Femur (tissue), 1 donor: ENCODE measurements at regions not wholly inside any gene's neighbourhood (a gene's known extent, or its start where the extent isn't known, plus 50 kb on each side); places are given as distances from the start of the nearest gene placed in this dataset.
"Not testable (repeated sequence)": the region's sequence is repeated elsewhere in the genome, so short reads cannot be mapped to it uniquely, and the experiment has no call there.

ENCODE experiments used
- DNase-seq: peaks from one replicate; pipeline ENCODE4 v3.0.0-alpha.2; 2017

- no peak for DNase-seq
These were observed 215.6 kb downstream of the PDCD6IP start for GRCh38 chr3:34013818-34014570.

DNA sequence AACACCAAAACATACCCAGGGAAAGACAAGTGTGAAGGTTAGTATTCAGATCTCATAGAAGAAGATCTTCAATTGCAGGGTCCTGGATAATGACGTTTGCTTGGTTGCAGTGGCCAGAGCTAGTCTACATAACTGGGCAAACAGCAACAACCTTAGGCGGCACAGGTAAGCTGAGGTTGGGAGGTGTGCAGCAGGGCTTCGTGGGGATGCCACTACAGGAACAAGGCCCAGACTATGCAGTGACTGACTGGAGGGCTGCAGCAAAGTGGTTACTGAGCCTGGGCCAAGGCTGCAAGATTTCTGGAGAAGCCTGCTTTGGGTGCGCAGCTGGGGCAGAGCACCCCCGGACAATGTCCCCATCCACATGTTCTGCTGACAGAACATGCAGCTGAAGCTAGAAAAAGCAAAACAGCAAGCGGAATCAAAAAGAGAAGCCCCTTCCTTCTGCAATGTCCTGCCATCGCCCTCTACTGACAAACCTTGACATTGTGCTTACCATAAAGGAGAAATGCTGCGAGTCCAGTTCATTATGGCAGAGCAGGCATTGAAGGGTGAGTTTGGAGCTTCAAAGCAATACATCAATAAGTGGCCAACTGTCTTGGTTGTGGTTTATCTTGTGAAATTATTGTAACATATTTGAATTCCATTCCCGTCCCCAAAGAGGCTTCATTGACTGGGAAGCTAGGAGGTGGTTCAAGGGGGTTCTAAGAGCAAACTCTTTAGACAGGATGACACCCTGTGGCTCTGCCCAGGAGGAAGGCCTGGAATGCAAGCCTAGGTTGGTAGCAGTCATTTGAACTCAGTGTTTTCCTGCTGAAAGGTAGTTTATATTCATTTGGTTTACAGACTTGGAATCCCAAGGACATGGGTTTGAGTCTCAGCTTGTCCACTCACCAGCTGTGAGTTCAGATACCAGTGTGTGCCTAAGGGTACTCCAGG is 217.0 kb downstream of the PDCD6IP start:
- DNase-seq, result no peak

DNA sequence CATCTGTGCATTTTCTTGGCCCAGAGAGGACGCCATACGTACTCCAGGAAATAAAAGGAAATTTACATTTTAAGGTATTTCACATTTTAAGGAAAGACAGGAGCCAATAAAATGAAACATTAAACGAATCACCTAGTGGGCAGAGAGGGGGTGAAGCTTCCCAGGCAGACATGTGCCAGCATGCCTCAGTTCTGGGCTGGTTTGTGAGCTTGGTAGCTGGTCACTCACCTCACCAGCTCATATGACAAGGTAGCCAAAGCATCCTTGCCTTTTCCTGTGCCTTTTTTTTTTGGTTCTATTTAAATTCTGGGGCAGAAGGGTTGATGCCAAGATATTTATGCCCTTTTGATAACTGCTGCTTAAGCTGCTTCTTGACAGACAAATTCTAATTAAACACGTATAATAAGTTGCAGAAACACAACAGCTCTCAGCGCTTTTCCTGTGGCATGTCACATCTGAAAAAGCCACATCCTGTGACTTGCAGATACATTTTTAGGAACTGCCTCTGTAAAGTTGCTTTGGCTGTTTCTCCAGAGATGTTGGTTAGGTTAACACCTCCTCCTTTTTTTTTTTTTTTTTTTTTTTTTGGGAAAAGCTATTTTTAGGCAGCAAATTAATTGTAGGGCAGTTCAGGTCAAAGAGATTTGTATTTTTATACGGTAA is 218.6 kb downstream of the PDCD6IP start:
- DNase-seq, result no peak

GRCh38 chr3:34017757-34018156 is 219.3 kb downstream of the PDCD6IP start:
- DNase-seq, result no peak

- no peak for DNase-seq
These were observed 220.7 kb downstream of the PDCD6IP start for GRCh38 chr3:34019158-34019557.

GRCh38 chr3:34020170-34020569 is 221.7 kb downstream of the PDCD6IP start:
- no peak for DNase-seq

GRCh38 chr3:34020726-34021680 is 222.6 kb downstream of the PDCD6IP start:
- no peak for DNase-seq

DNA sequence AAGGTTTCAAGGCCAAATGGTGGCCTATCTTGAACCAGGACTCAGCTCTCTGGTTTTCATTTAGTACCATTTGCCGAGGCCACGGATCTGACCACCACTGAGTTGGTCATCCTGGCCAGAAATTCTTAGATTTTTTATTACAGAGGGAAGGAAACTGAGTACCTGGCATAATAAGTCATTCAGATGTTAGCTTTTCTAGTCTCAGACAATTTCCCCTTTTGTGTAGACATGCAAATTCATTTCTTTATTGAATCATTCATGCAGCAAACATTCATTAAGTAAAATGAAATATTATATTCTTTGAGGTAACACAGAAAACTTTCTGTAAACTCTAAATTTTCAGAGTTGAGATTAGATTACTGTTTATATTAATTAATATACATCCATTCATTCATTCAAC is 223.7 kb downstream of the PDCD6IP start:
- no peak for DNase-seq

DNA sequence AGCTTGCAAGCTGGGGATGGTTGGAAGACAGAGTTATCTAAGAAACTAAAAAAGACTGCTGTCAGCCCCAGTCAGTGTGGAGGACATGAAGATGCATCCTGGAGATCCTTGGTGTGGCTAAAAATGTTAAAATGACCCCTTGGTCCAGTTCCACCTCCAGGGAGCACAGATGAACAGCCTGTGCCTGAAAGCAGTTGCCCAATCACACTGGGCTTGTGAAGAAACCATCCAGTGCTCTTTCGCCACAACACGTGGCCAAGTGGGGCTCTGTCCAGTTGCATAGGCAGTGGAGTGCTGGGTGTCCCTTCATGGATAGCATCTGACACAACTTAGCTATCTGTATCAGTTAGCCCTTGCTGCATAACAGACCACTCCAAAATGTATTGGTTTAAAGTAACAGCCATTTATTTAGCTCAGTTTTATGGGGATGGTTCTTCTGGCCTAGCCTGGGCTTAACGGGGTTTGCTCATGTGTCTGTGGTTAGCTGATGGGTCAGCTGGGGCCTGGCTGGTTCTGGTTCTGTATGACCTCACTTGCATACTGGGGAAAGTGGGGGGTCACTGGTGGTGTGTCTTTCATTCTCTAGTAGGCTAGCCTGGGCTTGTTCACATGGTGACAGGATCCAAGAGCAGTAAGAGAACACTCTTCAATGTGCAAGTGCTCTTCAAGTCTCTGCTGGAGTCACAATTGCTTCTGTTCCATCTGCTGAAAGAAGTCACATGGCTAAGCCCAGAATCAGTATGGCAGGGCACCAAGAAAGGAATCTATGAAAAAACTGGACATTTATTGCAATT is 226.2 kb downstream of the PDCD6IP start:
- no peak for DNase-seq

DNA sequence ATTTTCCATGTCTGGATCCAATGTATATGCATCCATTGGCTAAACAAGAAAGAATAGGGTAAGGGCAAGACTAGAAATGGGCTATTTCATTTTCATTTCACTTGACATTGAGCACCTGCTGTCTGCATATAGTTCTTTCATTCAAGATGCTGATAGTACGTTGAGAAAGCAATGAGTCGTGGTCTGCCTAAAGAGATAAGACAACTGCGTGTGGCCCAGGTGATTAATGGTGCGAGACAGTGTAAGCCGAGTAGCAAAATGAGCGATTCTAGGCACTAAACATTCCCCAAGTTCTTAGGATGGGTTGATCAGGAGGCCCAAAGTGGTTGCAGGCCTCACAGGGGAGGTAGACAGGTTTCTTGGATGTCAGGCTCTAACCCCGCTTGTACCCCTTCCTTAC is 235.4 kb downstream of the PDCD6IP start:
- no peak for DNase-seq

DNA sequence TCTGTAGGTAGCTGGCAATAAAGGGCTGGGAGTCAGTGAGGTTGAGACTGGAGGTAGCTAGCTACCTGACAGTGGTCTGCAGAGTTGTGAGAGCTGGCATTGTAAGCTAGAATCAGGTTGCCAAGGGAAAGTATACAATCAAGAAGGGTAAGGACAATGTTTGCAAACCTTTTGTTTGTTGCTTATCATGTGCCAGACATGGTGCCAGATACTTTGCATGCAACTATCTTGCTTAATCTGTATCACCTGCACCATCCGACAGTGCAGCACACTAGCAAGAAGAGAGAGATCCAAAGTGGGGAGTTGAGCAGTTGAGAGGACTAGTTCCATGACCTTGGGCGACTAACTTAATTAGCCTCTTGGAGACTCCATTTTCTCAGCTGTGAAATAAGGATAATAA is 236.4 kb downstream of the PDCD6IP start:
- DNase-seq, result no peak

GRCh38 chr3:34035775-34036174 is 237.3 kb downstream of the PDCD6IP start:
- DNase-seq, result no peak

DNA sequence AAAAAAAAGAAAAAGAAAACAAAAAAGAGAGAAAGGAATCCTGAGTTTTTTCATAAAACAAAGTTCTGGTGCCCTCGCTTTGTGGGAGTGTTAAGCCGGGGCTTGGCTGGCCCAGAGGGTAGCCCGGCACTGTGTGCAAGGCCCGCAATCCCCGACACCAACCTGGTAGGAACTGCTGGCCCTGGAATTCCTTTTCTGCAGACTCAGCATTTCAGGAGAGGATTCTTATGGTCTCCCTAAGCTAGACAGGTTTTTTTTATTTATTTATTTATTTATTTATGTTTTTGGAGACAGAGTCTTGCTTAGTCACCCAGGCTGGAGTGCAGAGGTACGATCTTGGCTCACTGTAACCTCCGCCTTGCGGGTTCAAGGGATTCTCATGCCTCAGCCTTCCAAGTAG is 238.8 kb downstream of the PDCD6IP start:
- no peak for DNase-seq

- DNase-seq, result no peak
These were observed 239.7 kb downstream of the PDCD6IP start for GRCh38 chr3:34038131-34038530.

- DNase-seq, result no peak
These were observed 247.7 kb downstream of the PDCD6IP start for GRCh38 chr3:34046154-34046553.

DNA sequence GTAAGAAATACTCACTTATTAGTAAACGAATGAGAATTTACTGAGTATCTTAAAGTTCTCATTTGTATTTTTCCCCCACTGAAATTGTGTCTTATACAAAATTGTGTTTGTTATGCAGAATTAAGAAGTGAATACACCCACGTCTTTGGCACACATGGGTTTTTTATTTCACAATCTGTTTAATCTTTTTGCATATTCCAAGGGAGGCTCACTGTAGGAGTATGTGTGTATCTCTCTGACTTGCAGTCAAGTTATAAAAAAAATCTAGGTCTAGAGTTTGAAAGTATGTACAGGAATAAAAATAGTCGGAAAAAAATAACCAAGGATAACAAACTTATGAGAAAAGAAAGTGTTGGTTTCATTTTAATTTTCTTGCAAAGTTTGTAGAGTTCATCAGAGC is 255.2 kb downstream of the PDCD6IP start:
- DNase-seq, result no peak

DNA sequence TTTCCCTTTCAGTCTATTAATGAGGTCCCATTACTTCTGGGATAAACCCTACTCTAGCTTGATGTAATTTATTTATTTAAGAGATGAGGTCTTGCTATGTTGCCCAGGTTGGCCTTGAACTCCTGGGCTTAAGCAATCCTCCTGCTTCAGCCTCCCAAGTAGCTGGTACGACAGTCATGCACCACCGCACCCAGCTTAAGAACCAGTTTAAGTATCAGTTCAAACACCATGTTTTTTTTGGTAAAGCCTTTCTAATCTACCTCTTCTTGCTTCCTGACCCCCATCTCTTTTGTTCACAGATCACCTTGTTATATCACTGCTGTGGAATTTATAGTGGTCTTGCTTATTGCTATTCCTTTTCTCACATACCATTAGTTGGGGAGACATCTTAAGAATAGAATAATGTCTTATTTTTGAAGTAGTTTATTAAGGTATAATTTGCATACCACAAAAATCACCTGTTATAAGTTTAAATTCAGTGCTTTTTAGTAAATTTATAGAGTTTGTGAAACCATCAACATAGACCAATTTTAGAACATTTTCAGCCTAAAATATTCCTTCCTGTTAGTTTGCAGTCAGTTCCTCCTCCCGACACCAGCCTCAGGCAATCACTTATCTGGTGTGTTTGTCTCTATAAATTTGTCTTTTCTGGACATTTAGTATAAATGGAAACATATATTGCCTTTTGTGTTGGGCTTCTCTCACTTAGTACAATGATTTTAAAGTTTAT is 257.9 kb downstream of the PDCD6IP start:
- no peak for DNase-seq

- no peak for DNase-seq
These were observed 258.5 kb downstream of the PDCD6IP start for GRCh38 chr3:34056951-34057390.

DNA sequence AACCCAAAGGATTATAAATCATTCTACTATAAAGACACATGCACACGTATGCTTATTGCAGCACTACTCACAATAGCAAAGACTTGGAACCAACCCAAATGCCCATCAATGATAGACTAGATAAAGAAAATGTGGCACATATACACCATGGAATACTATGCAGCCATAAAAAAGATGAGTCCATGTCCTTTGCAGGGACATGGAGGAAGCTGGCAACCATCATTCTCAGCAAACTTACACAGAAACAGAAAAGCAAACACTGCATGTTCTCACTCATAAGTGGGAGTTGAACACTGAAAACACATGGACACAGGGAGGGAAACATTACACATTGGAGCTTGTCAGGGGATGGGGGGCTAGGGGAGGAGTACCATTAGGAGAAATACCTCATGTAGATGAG is 262.6 kb downstream of the PDCD6IP start:
- DNase-seq, result not testable (repeated sequence)

GRCh38 chr3:34065901-34066300 is 267.5 kb downstream of the PDCD6IP start:
- no peak for DNase-seq

DNA sequence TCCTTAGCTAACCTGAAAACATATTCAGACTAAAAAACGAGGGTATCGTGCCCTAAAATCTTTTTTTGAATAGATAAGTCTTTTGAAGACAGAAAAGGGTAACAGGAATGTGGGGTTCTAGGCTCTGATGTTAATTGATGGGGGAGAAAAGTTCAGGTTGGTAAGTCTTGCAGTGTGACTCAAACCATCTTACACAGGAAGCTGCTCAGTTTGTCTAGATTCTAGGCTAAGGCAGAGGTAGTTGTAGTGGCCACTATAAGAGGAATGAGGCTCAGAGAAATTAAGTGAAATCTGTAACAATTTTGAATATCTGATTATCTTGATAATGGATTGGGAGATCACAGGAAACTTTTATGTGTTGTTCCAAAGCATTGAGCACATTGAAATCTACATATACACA is 267.9 kb downstream of the PDCD6IP start:
- no peak for DNase-seq
